Gastroesophageal sphincter (tissue), 3 donors: ENCODE measurements at regions not wholly inside any gene's neighbourhood (a gene's known extent, or its start where the extent isn't known, plus 50 kb on each side); places are given as distances from the start of the nearest gene placed in this dataset.

Source experiments
- EP300 ChIP-seq: sonication (generic); formaldehyde crosslinking; IDR thresholded peaks from one replicate; pipeline ENCODE4 v1.6.1; 2017; ENCODE audit warnings: antibody characterized with exemption, mild to moderate bottlenecking
- POLR2A ChIP-seq, 2 donors: fragments of 450-650 bp; IDR thresholded peaks; one replicate each; pipeline ENCODE4 v1.6.1; 2017; ENCODE audit warnings: antibody characterized with exemption in 2 of 2, mild to moderate bottlenecking in 2 of 2, moderate library complexity in 1 of 2
- TF ChIP-seq, protein P1 (sequence below), 4 experiments: fragments of 200-600 bp in 2 of 4; fragments of 450-650 bp in 2 of 4; sonication (generic) in 1 of 4; IDR thresholded peaks; one replicate each; pipeline ENCODE4 v1.5.1; 2017 to 2019; ENCODE audit warnings: antibody characterized with exemption in 4 of 4, mild to moderate bottlenecking in 2 of 4, moderate library complexity in 2 of 4

DNA sequence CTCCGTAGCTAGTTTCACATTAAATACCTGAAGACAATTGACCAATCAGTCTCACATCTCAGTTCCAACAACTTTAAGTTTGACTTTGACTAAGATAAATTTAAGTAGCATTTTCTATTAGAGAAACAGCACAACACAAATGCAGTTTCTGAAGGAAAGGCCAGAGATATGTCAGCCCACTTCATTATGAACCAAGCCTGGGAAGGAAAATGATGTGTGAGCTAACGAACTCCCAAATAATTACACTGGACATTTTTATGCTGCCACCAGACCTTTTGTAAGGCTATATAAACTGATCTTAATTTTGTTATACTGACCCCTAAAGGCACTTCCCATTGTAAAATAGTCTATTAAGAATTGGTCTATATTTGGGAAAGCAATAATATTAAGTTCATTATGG lies 57.9 kb upstream of the DACH1 start:
- TF ChIP-seq POLR2A (IDR thresholded peaks at IDR 0.05) (no peak), EP300 (no peak)
- TF ChIP-seq, protein P1, sequence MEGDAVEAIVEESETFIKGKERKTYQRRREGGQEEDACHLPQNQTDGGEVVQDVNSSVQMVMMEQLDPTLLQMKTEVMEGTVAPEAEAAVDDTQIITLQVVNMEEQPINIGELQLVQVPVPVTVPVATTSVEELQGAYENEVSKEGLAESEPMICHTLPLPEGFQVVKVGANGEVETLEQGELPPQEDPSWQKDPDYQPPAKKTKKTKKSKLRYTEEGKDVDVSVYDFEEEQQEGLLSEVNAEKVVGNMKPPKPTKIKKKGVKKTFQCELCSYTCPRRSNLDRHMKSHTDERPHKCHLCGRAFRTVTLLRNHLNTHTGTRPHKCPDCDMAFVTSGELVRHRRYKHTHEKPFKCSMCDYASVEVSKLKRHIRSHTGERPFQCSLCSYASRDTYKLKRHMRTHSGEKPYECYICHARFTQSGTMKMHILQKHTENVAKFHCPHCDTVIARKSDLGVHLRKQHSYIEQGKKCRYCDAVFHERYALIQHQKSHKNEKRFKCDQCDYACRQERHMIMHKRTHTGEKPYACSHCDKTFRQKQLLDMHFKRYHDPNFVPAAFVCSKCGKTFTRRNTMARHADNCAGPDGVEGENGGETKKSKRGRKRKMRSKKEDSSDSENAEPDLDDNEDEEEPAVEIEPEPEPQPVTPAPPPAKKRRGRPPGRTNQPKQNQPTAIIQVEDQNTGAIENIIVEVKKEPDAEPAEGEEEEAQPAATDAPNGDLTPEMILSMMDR (IDR thresholded peaks at IDR 0.05), result no peak
